Fibroblast of the aortic adventitia (primary cell): ENCODE measurements at regions not wholly inside any gene's neighbourhood (a gene's known extent, or its start where the extent isn't known, plus 50 kb on each side); places are given as distances from the start of the nearest gene placed in this dataset.

ENCODE experiments used
- DNase-seq: peaks from one replicate; pipeline ENCODE4 v3.0.0-alpha.2; 2010; ENCODE audit warnings: low read depth
- H3K4me3 ChIP-seq: 2 replicates; pipeline ENCODE4 v1.5.1; 2011; ENCODE audit warnings: low read depth, mild to moderate bottlenecking, control low read depth, low read length, moderate library complexity
- CTCF ChIP-seq: IDR thresholded peaks from 2 replicates; pipeline ENCODE4 v1.5.1; 2011; ENCODE audit warnings: mild to moderate bottlenecking, low read length, control low read depth, inconsistent platforms; ENCODE audit not compliant: insufficient read depth

GRCh38 chr13:100941377-100942368 is 267.1 kb upstream of the TMTC4 start:
- DNase-seq = no peak
- no peak for TF ChIP-seq CTCF
- H3K4me3 ChIP-seq = no peak overlapping the region

- DNase-seq = no peak
- no peak for TF ChIP-seq CTCF
- no peak overlapping the region for H3K4me3 ChIP-seq
Observed at GRCh38 chr13:100940658-100941057, 266.1 kb upstream of the TMTC4 start.

- no peak for DNase-seq
- no peak for TF ChIP-seq CTCF
- H3K4me3 ChIP-seq = no peak overlapping the region
Observed at GRCh38 chr13:100933841-100934240, 259.2 kb upstream of the TMTC4 start.

GRCh38 chr13:100922599-100922998 is 248.0 kb upstream of the TMTC4 start:
- no peak for TF ChIP-seq CTCF
- DNase-seq = no peak
- H3K4me3 ChIP-seq = no peak overlapping the region

GRCh38 chr13:100921139-100921538 is 246.5 kb upstream of the TMTC4 start:
- no peak for TF ChIP-seq CTCF
- no peak overlapping the region for H3K4me3 ChIP-seq
- DNase-seq = no peak

- DNase-seq = no peak
- no peak overlapping the region for H3K4me3 ChIP-seq
- no peak for TF ChIP-seq CTCF
Observed at GRCh38 chr13:100917011-100917410, 242.4 kb upstream of the TMTC4 start.
